ENCODE measurements at regions not wholly inside any gene's neighbourhood (a gene's known extent, or its start where the extent isn't known, plus 50 kb on each side); places are given as distances from the start of the nearest gene placed in this dataset.

- TF ChIP-seq CTCF (IDR thresholded peaks at IDR 0.05; ENCODE audit: poor library complexity) (no peak), EZH2phosphoT487 (IDR thresholded peaks at IDR 0.05; ENCODE audit: low read depth, severe bottlenecking, unreplicated experiment) (no peak)
Observed at GRCh38 chr1:58927041-58927721, 143.3 kb upstream of the JUN start.

Data from hepatocyte (in vitro differentiated cells).